HG03280 (cell line): ENCODE measurements at regions not wholly inside any gene's neighbourhood (a gene's known extent, or its start where the extent isn't known, plus 50 kb on each side); places are given as distances from the start of the nearest gene placed in this dataset.

Experiments
- ATAC-seq: cut with Tn5 transposase; IDR thresholded peaks from one replicate; pipeline ENCODE4 v1.9.1; 2021; ENCODE audit warnings: mild to moderate bottlenecking, moderate library complexity; ENCODE audit not compliant: unreplicated experiment

- ATAC-seq: no peak
Measured at GRCh38 chr21:38691631-38692030, 114.1 kb upstream of the ETS2 start.

GRCh38 chr21:38696579-38696978, 109.2 kb upstream of the ETS2 start:
- no peak for ATAC-seq

GRCh38 chr21:38699048-38699447, 106.7 kb upstream of the ETS2 start:
- no peak for ATAC-seq

- ATAC-seq: no peak
Measured at GRCh38 chr21:38702196-38702595, 103.5 kb upstream of the ETS2 start.

GRCh38 chr21:38709876-38710275, 95.9 kb upstream of the ETS2 start:
- ATAC-seq: no peak

GRCh38 chr21:38712071-38712470, 93.7 kb upstream of the ETS2 start:
- no peak for ATAC-seq

- ATAC-seq: no peak
Measured at GRCh38 chr21:38712664-38713063, 93.1 kb upstream of the ETS2 start.

- ATAC-seq: no peak
Measured at GRCh38 chr21:38714039-38714817, 91.5 kb upstream of the ETS2 start.

GRCh38 chr21:38714999-38715398, 90.7 kb upstream of the ETS2 start:
- no peak for ATAC-seq

GRCh38 chr21:38716088-38716487, 89.6 kb upstream of the ETS2 start:
- no peak for ATAC-seq

- ATAC-seq: no peak
Measured at GRCh38 chr21:38716942-38717341, 88.8 kb upstream of the ETS2 start.

GRCh38 chr21:38718481-38718880, 87.2 kb upstream of the ETS2 start:
- ATAC-seq: no peak

GRCh38 chr21:38720074-38720473, 85.7 kb upstream of the ETS2 start:
- ATAC-seq: no peak

GRCh38 chr21:38721055-38721454, 84.7 kb upstream of the ETS2 start:
- ATAC-seq: no peak

GRCh38 chr21:38721958-38722357, 83.8 kb upstream of the ETS2 start:
- no peak for ATAC-seq

GRCh38 chr21:38725196-38726157, 80.3 kb upstream of the ETS2 start:
- no peak for ATAC-seq

GRCh38 chr21:38726482-38726881, 79.2 kb upstream of the ETS2 start:
- ATAC-seq: no peak

GRCh38 chr21:38729291-38729690, 76.4 kb upstream of the ETS2 start:
- ATAC-seq: no peak

GRCh38 chr21:38729754-38730379, 75.9 kb upstream of the ETS2 start:
- ATAC-seq: no peak

- no peak for ATAC-seq
Measured at GRCh38 chr21:38733972-38734546, 71.7 kb upstream of the ETS2 start.
